CD4-positive, alpha-beta T cell (primary cell): ENCODE measurements at regions not wholly inside any gene's neighbourhood (a gene's known extent, or its start where the extent isn't known, plus 50 kb on each side); places are given as distances from the start of the nearest gene placed in this dataset.
"Not testable (repeated sequence)": the region's sequence is repeated elsewhere in the genome, so short reads cannot be mapped to it uniquely, and the experiment has no call there.

Experiments
- ATAC-seq: fragments of 200-7000 bp; cut with Tn5 transposase; one replicate; pipeline ENCODE4 v1.10.0; 2022; ENCODE audit warnings: mild to moderate bottlenecking; ENCODE audit not compliant: poor library complexity
- CTCF ChIA-PET: fragments of 350-600 bp; sonication (Branson Sonifier 250); formaldehyde crosslinking; loops from one replicate; lab custom pipeline; 2021; ENCODE audit warnings: antibody characterized with exemption, inconsistent platforms; lab: Charles Lee
- POLR2A ChIA-PET: fragments of 350-600 bp; sonication (Branson Sonifier 250); formaldehyde crosslinking; loops from one replicate; lab custom pipeline; 2021; ENCODE audit warnings: antibody characterized with exemption, inconsistent platforms; lab: Charles Lee
- DNase-seq, 14 experiments: peaks; one replicate each; pipeline ENCODE4 v3.0.0-alpha.2; 2013 to 2020; ENCODE audit warnings: mixed read lengths in 2 of 14
- H3K27ac ChIP-seq, 2 donors: one replicate each; pipeline versions ENCODE4 v1.5.1 to v1.7.0; 2013; ENCODE audit warnings: low read length in 2 of 2, low read depth in 1 of 2, mild to moderate bottlenecking in 1 of 2
- H3K27me3 ChIP-seq, 2 experiments: 1 replicate in 1 of 2; 2 replicates in 1 of 2; pipeline versions ENCODE4 v1.6.1 to v1.7.0; 2013; ENCODE audit warnings: low read length in 2 of 2, control low read depth in 1 of 2, mild to moderate bottlenecking in 1 of 2, moderate library complexity in 1 of 2; ENCODE audit not compliant: insufficient read depth in 2 of 2, control insufficient read depth in 1 of 2
- H3K36me3 ChIP-seq: one replicate; pipeline ENCODE4 v1.6.1; 2013; ENCODE audit warnings: low read length, control low read depth; ENCODE audit not compliant: insufficient read depth
- H3K4me1 ChIP-seq: one replicate; pipeline ENCODE4 v1.6.1; 2013; ENCODE audit warnings: low read length, control low read depth; ENCODE audit not compliant: insufficient read depth
- H3K4me3 ChIP-seq: one replicate; pipeline ENCODE4 v1.5.1; 2013; ENCODE audit warnings: mild to moderate bottlenecking, low read length, moderate library complexity
- H3K9me3 ChIP-seq, 2 experiments: 1 replicate in 1 of 2; 2 replicates in 1 of 2; pipeline versions ENCODE4 v1.6.1 to v1.7.0; 2013; ENCODE audit warnings: low read length in 2 of 2, mild to moderate bottlenecking in 2 of 2, control low read depth in 1 of 2, moderate library complexity in 1 of 2; ENCODE audit not compliant: control insufficient read depth in 1 of 2, insufficient read depth in 1 of 2
- H3K27ac Mint-ChIP-seq: one replicate; pipeline ENCODE4 v1.8.0; 2020; ENCODE audit warnings: mixed read lengths
- H3K27me3 Mint-ChIP-seq: one replicate; pipeline ENCODE4 v1.8.0; 2021; ENCODE audit warnings: mixed read lengths
- H3K36me3 Mint-ChIP-seq: one replicate; pipeline ENCODE4 v1.8.0; 2021; ENCODE audit warnings: low read depth, mixed read lengths
- H3K4me1 Mint-ChIP-seq: one replicate; pipeline ENCODE4 v1.8.0; 2021; ENCODE audit warnings: low read depth, mixed read lengths
- H3K4me3 Mint-ChIP-seq: one replicate; pipeline ENCODE4 v1.8.0; 2020; ENCODE audit warnings: mild to moderate bottlenecking, mixed read lengths
- H3K9me3 Mint-ChIP-seq: one replicate; pipeline ENCODE4 v1.8.0; 2020; ENCODE audit warnings: mixed read lengths
- CTCF ChIP-seq: fragments of 200-600 bp; IDR thresholded peaks from one replicate; pipeline ENCODE4 v1.8.0; 2022; ENCODE audit warnings: antibody characterized with exemption, mild to moderate bottlenecking
- intact Hi-C, 2 experiments: fragments of 100-400 bp; cut with DNase I in 1 of 2; cut with micrococcal nuclease in 1 of 2; formaldehyde crosslinking; loops; one replicate each; pipeline versions ENCODE4 v1.15.1 to v1.9.0; 2023 to 2025; cut with DNase I, micrococcal nuclease

- no peaks in the 10 kb centered on the region for H3K4me1 ChIP-seq
- H3K4me3 Mint-ChIP-seq = no peak overlapping the region
These were observed 99.2 kb upstream of the MIR17HG start for GRCh38 chr13:91248249-91248648.

GRCh38 chr13:91249370-91249769 is 98.1 kb upstream of the MIR17HG start:
- DNase-seq (no peak), ATAC-seq (no peak)
- no peaks in the 10 kb centered on the region for H3K9me3 ChIP-seq
- Mint-ChIP-seq H3K36me3 (no peaks in the 10 kb centered on the region), H3K9me3 (no peaks in the 10 kb centered on the region), H3K27ac (no peak overlapping the region), H3K4me3 (no peak overlapping the region), H3K4me1 (no peaks in the 10 kb centered on the region), H3K27me3 (peaks cover 10% of the 10 kb centered on the region)
- H3K36me3 ChIP-seq = no peaks in the 10 kb centered on the region
- TF ChIP-seq CTCF = no peak
- peaks cover 0 to 4% of the 10 kb centered on the region in 2 experiments for H3K27me3 ChIP-seq
- intact Hi-C loops = loop anchor here in 1 of 2 experiments (5.0 kb wide), 1 partner anchor 117 kb away; no protein-coding TSS in a partner anchor
- H3K4me1 ChIP-seq = no peaks in the 10 kb centered on the region
- no peak overlapping the region for H3K4me3 ChIP-seq
- no peak overlapping the region for H3K27ac ChIP-seq
- ChIA-PET CTCF (no interaction called here), POLR2A (no interaction called here)

More at GRCh38 chr13:91248249-91248648, 99.2 kb upstream of the MIR17HG start:
- no peak for DNase-seq
- Mint-ChIP-seq H3K27me3 (peaks cover 10% of the 10 kb centered on the region), H3K36me3 (no peaks in the 10 kb centered on the region), H3K27ac (no peak overlapping the region), H3K9me3 (no peaks in the 10 kb centered on the region), H3K4me1 (no peaks in the 10 kb centered on the region)
- TF ChIP-seq CTCF = no peak
- no peak overlapping the region for H3K4me3 ChIP-seq
- H3K27ac ChIP-seq = no peak overlapping the region
- no peaks in the 10 kb centered on the region for H3K36me3 ChIP-seq
- H3K27me3 ChIP-seq = peaks cover 0 to 4% of the 10 kb centered on the region in 2 experiments
- intact Hi-C loops = loop anchor here in 1 of 2 experiments (5.0 kb wide), 1 partner anchor 116 kb away; no protein-coding TSS in a partner anchor
- POLR2A ChIA-PET = no interaction called here
- no peak for ATAC-seq
- no peaks in the 10 kb centered on the region for H3K9me3 ChIP-seq
- CTCF ChIA-PET = no interaction called here

GRCh38 chr13:91249861-91250260 is 97.6 kb upstream of the MIR17HG start:
- no peak for TF ChIP-seq CTCF
- Histone ChIP-seq H3K36me3 (no peaks in the 10 kb centered on the region), H3K27ac (no peak overlapping the region), H3K27me3 (peaks cover 0 to 4% of the 10 kb centered on the region in 2 experiments), H3K4me3 (no peak overlapping the region), H3K4me1 (no peaks in the 10 kb centered on the region), H3K9me3 (no peaks in the 10 kb centered on the region)
- no peaks in the 10 kb centered on the region for H3K9me3 Mint-ChIP-seq
- H3K4me1 Mint-ChIP-seq = no peaks in the 10 kb centered on the region
- ChIA-PET POLR2A (no interaction called here), CTCF (no interaction called here)
- intact Hi-C loops = loop anchor here in 1 of 2 experiments (5.0 kb wide), 1 partner anchor 118 kb away; no protein-coding TSS in a partner anchor
- peaks cover 10% of the 10 kb centered on the region for H3K27me3 Mint-ChIP-seq
- no peak overlapping the region for H3K27ac Mint-ChIP-seq
- DNase-seq (no peak), ATAC-seq (no peak)
- H3K36me3 Mint-ChIP-seq = no peaks in the 10 kb centered on the region
- H3K4me3 Mint-ChIP-seq = no peak overlapping the region

- H3K4me1 ChIP-seq, DNase-seq, H3K4me1 Mint-ChIP-seq, ATAC-seq, H3K36me3 ChIP-seq, intact Hi-C loops, H3K27me3 ChIP-seq, H3K9me3 ChIP-seq, H3K27me3 Mint-ChIP-seq, H3K27ac ChIP-seq, H3K36me3 Mint-ChIP-seq, H3K4me3 ChIP-seq, H3K9me3 Mint-ChIP-seq, H3K4me3 Mint-ChIP-seq, H3K27ac Mint-ChIP-seq, CTCF ChIA-PET, POLR2A ChIA-PET: not testable (repeated sequence)
These were observed 95.9 kb upstream of the MIR17HG start for GRCh38 chr13:91251573-91251972.
